Brain microvascular endothelial cell (primary cell): ENCODE measurements at regions not wholly inside any gene's neighbourhood (a gene's known extent, or its start where the extent isn't known, plus 50 kb on each side); places are given as distances from the start of the nearest gene placed in this dataset.

ENCODE experiments used
- DNase-seq: peaks from one replicate; pipeline ENCODE4 v3.0.0-alpha.2; 2020
- H3K27ac ChIP-seq: fragments of 250-450 bp; sonication (Bioruptor Pico); 2 replicates; pipeline ENCODE4 v1.5.1; 2020; ENCODE audit warnings: mild to moderate bottlenecking, moderate library complexity
- H3K27me3 ChIP-seq: fragments of 250-450 bp; sonication (Bioruptor Pico); replicated peaks from 2 replicates; pipeline ENCODE4 v1.5.1; 2020; ENCODE audit warnings: mild to moderate bottlenecking
- H3K36me3 ChIP-seq: fragments of 250-450 bp; sonication (Bioruptor Pico); replicated peaks from 2 replicates; pipeline ENCODE4 v1.5.1; 2020; ENCODE audit warnings: mild to moderate bottlenecking
- H3K4me3 ChIP-seq: 2 replicates; pipeline ENCODE4 v1.5.1; 2011; ENCODE audit warnings: low read depth, mild to moderate bottlenecking, control low read depth, low read length, moderate library complexity
- CTCF ChIP-seq: IDR thresholded peaks from 2 replicates; pipeline ENCODE4 v1.5.1; 2011; ENCODE audit warnings: low read depth, mild to moderate bottlenecking, moderate library complexity, low read length, control low read depth, inconsistent platforms; ENCODE audit errors: missing control alignments
- in situ Hi-C: cut with HindIII; loops from 2 replicates; pipeline ENCODE4 v1.10.0; 2017; ENCODE audit warnings: low sequenced_read_pairs, low pct_ligation_motif_present

DNA sequence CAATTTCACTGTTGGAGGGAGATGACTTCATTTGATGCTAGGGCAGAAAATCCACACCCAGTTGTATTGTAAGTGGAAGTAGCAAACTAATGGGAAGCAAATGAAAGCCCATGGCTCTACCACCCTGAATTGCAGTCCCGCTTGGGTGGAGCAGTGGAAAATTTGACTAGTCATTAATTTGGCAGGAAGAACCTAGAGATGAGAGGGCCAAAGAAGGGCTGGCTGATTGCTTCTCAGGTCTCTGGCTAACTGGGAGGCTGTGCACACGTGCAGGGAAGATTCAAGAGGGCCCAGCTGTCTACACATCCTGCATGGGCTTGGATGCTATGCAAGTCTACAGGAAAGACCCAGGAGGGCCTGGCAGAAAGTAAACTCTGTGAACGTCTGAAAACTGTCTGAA is 466.2 kb downstream of the TFAP2A start:
- in situ Hi-C loops = no loop called here
- Histone ChIP-seq H3K4me3 (no peak overlapping the region), H3K27me3 (no peaks in the 10 kb centered on the region), H3K36me3 (no peaks in the 10 kb centered on the region), H3K27ac (no peak overlapping the region)
- no peak for TF ChIP-seq CTCF
- no peak for DNase-seq

DNA sequence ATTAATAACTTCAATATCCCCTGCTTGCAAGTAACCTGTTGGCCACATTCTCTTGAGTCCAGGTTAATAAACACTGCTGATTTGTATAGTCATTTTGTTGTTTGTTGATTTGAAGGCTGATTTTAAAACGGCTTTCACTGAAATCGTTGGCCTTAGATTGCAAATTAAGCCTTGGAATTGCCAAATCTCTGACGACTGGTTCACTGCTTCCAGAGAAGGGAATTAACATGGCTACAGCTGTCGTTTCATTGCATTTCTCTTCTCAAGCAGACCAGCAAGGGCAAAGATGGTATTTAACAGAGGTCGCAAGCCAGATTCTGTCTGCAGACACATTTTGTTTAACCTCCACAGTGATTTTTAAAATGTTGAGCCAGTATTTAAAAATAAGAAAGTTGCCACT is 470.9 kb downstream of the TFAP2A start:
- no peak for TF ChIP-seq CTCF
- no peaks in the 10 kb centered on the region for H3K36me3 ChIP-seq
- no peak for DNase-seq
- no peak overlapping the region for H3K27ac ChIP-seq
- H3K4me3 ChIP-seq = no peak overlapping the region
- H3K27me3 ChIP-seq = no peaks in the 10 kb centered on the region
- in situ Hi-C loops = no loop called here

GRCh38 chr6:9943026-9943425 is 471.8 kb downstream of the TFAP2A start:
- no peak for TF ChIP-seq CTCF
- Histone ChIP-seq H3K4me3 (no peak overlapping the region), H3K27me3 (no peaks in the 10 kb centered on the region), H3K27ac (no peak overlapping the region), H3K36me3 (no peaks in the 10 kb centered on the region)
- in situ Hi-C loops = no loop called here
- no peak for DNase-seq

GRCh38 chr6:9942131-9942530 is 472.7 kb downstream of the TFAP2A start:
- Histone ChIP-seq H3K27ac (no peak overlapping the region), H3K4me3 (no peak overlapping the region), H3K36me3 (no peaks in the 10 kb centered on the region), H3K27me3 (no peaks in the 10 kb centered on the region)
- in situ Hi-C loops = no loop called here
- no peak for DNase-seq
- TF ChIP-seq CTCF = no peak

DNA sequence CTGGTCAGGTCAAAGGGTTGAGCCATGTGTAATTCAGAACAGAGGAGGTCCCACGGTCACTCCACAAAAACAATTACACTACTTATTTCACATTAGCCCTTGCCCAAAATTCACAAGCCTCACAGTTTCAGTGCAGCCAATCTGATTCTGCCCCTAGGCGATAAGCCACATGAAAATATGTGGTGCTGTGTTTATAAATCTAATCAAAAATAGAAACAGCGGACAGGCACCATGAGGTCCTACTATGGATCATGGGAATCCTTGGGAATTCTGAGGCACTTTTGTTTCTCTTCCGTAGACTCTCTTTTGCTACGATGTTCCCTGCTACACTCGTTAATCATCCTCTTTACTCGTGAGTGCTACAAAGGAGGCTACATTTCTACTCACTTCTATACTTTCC is 476.1 kb downstream of the TFAP2A start:
- in situ Hi-C loops = no loop called here
- no peaks in the 10 kb centered on the region for H3K36me3 ChIP-seq
- H3K27ac ChIP-seq = no peak overlapping the region
- H3K4me3 ChIP-seq = no peak overlapping the region
- TF ChIP-seq CTCF = no peak
- DNase-seq = no peak
- H3K27me3 ChIP-seq = no peaks in the 10 kb centered on the region

DNA sequence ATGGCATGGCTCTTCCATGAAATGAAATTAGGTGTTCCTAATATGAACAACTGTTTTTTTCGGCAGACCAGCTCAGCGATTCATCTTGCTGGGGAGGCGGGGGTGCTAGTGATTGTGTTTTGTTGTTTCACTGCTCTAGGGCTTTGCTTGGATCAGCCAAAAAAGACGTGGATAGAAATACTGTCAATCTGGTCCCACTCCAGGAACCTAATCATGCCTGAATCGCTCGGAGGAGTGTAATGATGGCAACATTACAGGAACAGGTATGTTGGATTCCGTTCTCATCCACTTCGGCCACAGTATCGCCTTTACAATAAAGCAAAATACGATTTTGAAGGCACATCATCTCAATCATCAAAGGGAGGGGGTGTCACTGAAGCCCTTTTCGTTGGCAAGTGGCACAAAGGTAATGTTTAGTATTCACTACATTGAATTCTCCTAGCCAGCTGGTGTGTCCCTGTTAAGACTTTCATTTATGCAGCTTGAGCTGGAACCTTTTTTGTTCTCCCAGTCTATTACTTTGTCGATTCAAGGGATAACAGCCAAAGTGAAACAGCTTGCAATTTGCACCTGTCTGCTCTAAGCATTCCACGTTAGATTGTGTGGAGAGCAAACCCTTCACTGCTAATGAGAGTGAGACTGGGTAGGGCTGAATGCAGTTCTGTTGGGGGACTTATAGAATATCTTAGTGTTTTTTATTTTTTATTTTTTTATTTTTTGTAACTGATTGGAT is 477.7 kb downstream of the TFAP2A start:
- no peak for TF ChIP-seq CTCF
- DNase-seq = no peak
- Histone ChIP-seq H3K36me3 (no peaks in the 10 kb centered on the region), H3K27ac (no peak overlapping the region), H3K4me3 (no peak overlapping the region), H3K27me3 (no peaks in the 10 kb centered on the region)
- in situ Hi-C loops = no loop called here
